ENCODE measurements at regions not wholly inside any gene's neighbourhood (a gene's known extent, or its start where the extent isn't known, plus 50 kb on each side); places are given as distances from the start of the nearest gene placed in this dataset.

DNA sequence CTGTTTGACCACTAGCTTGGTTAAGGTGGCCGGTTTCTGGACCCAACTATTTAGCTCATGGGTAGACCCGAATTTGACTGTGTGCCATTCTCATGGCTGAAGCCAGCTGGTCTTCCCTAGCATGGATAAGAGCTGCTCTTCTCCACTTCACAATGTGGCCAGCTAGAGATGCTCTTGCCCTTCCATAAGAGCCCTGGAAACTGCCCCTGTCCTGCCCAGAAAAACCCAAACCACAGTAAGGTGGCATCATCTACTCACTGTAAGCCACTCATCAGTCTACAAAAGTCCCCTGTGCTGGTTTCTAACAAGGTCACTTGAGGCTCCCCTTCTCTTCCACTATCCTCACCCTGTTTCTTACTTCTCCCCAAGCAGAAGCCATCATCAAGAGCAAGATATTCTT lies 165.1 kb downstream of the HS3ST2 start:
- Histone ChIP-seq H3K36me3 (ENCODE audit: control insufficient read depth, insufficient read depth, low read length) (no peaks in the 10 kb centered on the region), H3K27ac (ENCODE audit: insufficient read depth, low read length, poor library complexity, severe bottlenecking) (no peak overlapping the region), H3K9me3 (ENCODE audit: control insufficient read depth in 2 of 2, low read length in 2 of 2) (peaks cover 15 to 17% of the 10 kb centered on the region in 2 experiments), H3K27me3 (ENCODE audit: control insufficient read depth, insufficient read depth, low read length) (no peaks in the 10 kb centered on the region), H3K4me3 (ENCODE audit: low read depth, low read length) (no peak overlapping the region), H3K4me1 (ENCODE audit: control insufficient read depth, insufficient read depth, low read length, poor library complexity, severe bottlenecking) (no peaks in the 10 kb centered on the region)
- ATAC-seq (ENCODE audit: low read depth in 2 of 2) (no peak), DNase-seq (no peak)
- Mint-ChIP-seq H3K27ac (no peak overlapping the region), H3K27me3 (no peaks in the 10 kb centered on the region), H3K4me3 (no peak overlapping the region), H3K4me1 (no peaks in the 10 kb centered on the region), H3K36me3 (no peaks in the 10 kb centered on the region), H3K9me3 (peaks cover 0 to 18% (median 6%) of the 10 kb centered on the region in 7 donors)

DNA sequence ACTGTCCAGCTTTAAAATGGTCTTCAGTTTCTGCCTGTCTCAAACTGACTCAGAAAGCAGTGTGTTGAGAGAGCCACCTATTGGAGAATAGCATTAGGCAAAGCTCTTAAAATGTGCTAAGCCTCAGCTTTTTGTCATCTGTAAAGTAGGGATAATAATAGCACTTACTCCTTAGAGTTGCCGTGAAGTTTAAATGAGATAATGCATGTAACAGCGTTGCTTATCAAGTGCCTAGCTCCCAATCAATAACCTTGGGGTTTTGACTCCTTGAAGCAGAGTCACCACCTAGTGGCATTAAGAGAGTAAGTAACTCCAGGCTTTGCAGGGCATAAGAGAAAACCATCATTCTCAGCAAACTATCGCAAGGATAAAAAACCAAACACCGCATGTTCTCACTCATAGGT lies 163.3 kb downstream of the HS3ST2 start:
- ATAC-seq (ENCODE audit: low read depth in 2 of 2) (no peak), DNase-seq (no peak)
- Histone ChIP-seq H3K4me3 (ENCODE audit: low read depth, low read length) (no peak overlapping the region), H3K27me3 (ENCODE audit: control insufficient read depth, insufficient read depth, low read length) (peaks cover 3% of the 10 kb centered on the region), H3K36me3 (ENCODE audit: control insufficient read depth, insufficient read depth, low read length) (no peaks in the 10 kb centered on the region), H3K4me1 (ENCODE audit: control insufficient read depth, insufficient read depth, low read length, poor library complexity, severe bottlenecking) (no peaks in the 10 kb centered on the region), H3K27ac (ENCODE audit: insufficient read depth, low read length, poor library complexity, severe bottlenecking) (no peak overlapping the region), H3K9me3 (ENCODE audit: control insufficient read depth in 2 of 2, low read length in 2 of 2) (peaks cover under 1 to 2% of the 10 kb centered on the region in 2 experiments)
- peaks cover 0 to 9% (median 2%) of the 10 kb centered on the region in 7 donors for H3K9me3 Mint-ChIP-seq
- H3K27ac Mint-ChIP-seq: no peak overlapping the region
- no peak overlapping the region for H3K4me3 Mint-ChIP-seq
- no peaks in the 10 kb centered on the region for H3K36me3 Mint-ChIP-seq
- no peaks in the 10 kb centered on the region for H3K4me1 Mint-ChIP-seq
- H3K27me3 Mint-ChIP-seq: peaks cover 9% of the 10 kb centered on the region

DNA sequence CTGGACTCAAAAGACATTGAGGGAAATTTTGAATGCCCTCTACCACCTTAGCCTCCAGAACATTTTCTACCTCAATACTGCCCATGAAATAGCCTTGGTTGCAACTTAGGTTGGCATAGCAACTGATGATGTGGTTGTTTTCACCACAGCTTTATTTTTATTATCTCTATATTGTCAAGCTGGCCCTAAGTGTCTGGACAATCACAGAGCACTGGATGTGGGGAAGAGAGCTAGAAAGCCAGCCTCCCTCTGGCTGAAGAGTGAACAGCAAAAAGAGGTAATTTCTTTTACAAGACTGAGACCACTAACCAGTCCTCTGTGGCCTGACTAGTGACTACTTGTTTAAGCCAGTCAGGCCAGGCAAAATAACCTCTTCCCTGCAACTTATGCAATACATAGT lies 159.6 kb downstream of the HS3ST2 start:
- H3K9me3 Mint-ChIP-seq: peaks cover 0 to 1% (median 0%) of the 10 kb centered on the region in 7 donors
- no peaks in the 10 kb centered on the region for H3K36me3 ChIP-seq (ENCODE audit: control insufficient read depth, insufficient read depth, low read length)
- H3K27me3 Mint-ChIP-seq: peaks cover 20% of the 10 kb centered on the region
- no peaks in the 10 kb centered on the region for H3K4me1 ChIP-seq (ENCODE audit: control insufficient read depth, insufficient read depth, low read length, poor library complexity, severe bottlenecking)
- H3K4me3 Mint-ChIP-seq: no peak overlapping the region
- no peaks in the 10 kb centered on the region for H3K4me1 Mint-ChIP-seq
- H3K27ac Mint-ChIP-seq: no peak overlapping the region
- H3K4me3 ChIP-seq (ENCODE audit: low read depth, low read length): no peak overlapping the region
- no peak overlapping the region for H3K27ac ChIP-seq (ENCODE audit: insufficient read depth, low read length, poor library complexity, severe bottlenecking)
- DNase-seq (no peak), ATAC-seq (ENCODE audit: low read depth in 2 of 2) (no peak)
- H3K9me3 ChIP-seq (ENCODE audit: control insufficient read depth in 2 of 2, low read length in 2 of 2): no peaks in the 10 kb centered on the region
- H3K27me3 ChIP-seq (ENCODE audit: control insufficient read depth, insufficient read depth, low read length): peaks cover 3% of the 10 kb centered on the region
- H3K36me3 Mint-ChIP-seq: no peaks in the 10 kb centered on the region

DNA sequence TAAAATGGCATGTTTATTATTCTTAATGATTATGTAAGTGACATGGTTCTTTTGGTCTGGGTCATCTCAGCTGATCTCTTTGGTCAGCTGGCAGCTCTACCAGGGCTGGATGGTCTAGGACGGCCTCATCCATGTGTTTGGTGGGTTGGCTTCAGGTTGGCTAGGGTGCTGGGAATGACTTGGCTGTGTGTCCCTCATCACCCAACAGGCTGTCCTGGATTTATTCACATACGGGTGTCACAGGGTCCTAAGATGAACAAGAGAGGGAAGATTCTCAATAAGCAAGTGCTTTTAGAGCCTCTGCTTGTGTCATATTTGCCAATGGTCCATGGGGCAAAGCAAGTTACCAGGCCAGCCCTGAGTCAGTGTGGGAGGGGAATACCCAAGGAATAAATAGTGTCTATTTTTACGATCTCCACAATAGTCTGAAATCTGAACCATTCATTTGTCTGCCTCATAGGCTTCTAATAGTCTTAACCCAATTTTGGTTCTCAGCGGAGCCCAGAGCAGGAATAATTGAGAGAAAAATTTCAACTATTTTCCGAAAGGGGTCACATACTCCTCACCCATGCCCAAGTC lies 157.5 kb downstream of the HS3ST2 start:
- H3K27ac ChIP-seq (ENCODE audit: insufficient read depth, low read length, poor library complexity, severe bottlenecking): no peak overlapping the region
- no peaks in the 10 kb centered on the region for H3K4me1 Mint-ChIP-seq

DNA sequence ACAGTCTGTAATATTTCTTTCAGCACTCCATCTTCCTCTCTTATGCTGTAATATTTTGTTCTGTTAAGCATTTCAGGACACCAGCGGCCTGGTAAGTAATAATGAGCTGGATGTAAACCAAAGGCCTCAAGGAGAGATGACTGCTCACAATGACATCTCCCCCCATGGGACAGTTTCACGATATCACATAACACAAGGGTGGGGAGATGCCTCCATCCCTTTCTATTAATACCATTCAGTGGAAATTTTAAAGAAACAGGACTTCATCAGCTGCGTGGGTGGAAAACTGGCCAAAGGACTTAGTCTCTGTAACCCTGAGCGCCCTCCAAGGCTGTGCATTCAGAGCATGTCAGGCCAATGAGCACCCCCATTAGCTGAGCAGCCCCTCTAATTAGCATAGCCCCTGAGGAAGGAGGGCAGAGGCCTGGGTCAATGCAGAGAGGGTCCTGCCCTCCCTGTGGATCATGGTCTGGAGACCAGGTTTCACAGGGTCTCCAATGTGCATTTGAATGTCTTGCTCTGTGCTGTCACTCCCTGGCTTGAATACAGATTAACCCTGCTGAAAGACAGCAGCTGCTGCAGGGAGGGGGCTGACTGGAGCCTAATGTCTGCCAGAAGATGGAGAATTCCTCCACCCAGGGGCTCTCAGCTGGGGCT lies 156.4 kb downstream of the HS3ST2 start:
- no peaks in the 10 kb centered on the region for H3K4me1 Mint-ChIP-seq
- H3K36me3 Mint-ChIP-seq: no peaks in the 10 kb centered on the region
- H3K9me3 ChIP-seq (ENCODE audit: control insufficient read depth in 2 of 2, low read length in 2 of 2): no peaks in the 10 kb centered on the region
- DNase-seq: no peak
- H3K27ac Mint-ChIP-seq: no peak overlapping the region
- peaks cover 3% of the 10 kb centered on the region for H3K27me3 ChIP-seq (ENCODE audit: control insufficient read depth, insufficient read depth, low read length)
- H3K4me3 ChIP-seq (ENCODE audit: low read depth, low read length): no peak overlapping the region
- H3K27ac ChIP-seq (ENCODE audit: insufficient read depth, low read length, poor library complexity, severe bottlenecking): no peak overlapping the region
- H3K4me1 ChIP-seq (ENCODE audit: control insufficient read depth, insufficient read depth, low read length, poor library complexity, severe bottlenecking): no peaks in the 10 kb centered on the region
- H3K36me3 ChIP-seq (ENCODE audit: control insufficient read depth, insufficient read depth, low read length): no peaks in the 10 kb centered on the region
- ATAC-seq (ENCODE audit: low read depth in 2 of 2): no peak
- peaks cover 0 to 1% (median 0%) of the 10 kb centered on the region in 7 donors for H3K9me3 Mint-ChIP-seq
- H3K27me3 Mint-ChIP-seq: peaks cover 25% of the 10 kb centered on the region
- no peak overlapping the region for H3K4me3 Mint-ChIP-seq

More for the DNA sequence above, 157.5 kb downstream of the HS3ST2 start:
- no peaks in the 10 kb centered on the region for H3K9me3 ChIP-seq (ENCODE audit: control insufficient read depth in 2 of 2, low read length in 2 of 2)
- Mint-ChIP-seq H3K27me3 (peaks cover 24% of the 10 kb centered on the region), H3K4me3 (no peak overlapping the region), H3K27ac (no peak overlapping the region), H3K36me3 (no peaks in the 10 kb centered on the region), H3K9me3 (peaks cover 0 to 1% (median 0%) of the 10 kb centered on the region in 7 donors)
- ATAC-seq (ENCODE audit: low read depth in 2 of 2) (no peak), DNase-seq (no peak)
- H3K27me3 ChIP-seq (ENCODE audit: control insufficient read depth, insufficient read depth, low read length): peaks cover 3% of the 10 kb centered on the region
- H3K4me3 ChIP-seq (ENCODE audit: low read depth, low read length): no peak overlapping the region
- H3K4me1 ChIP-seq (ENCODE audit: control insufficient read depth, insufficient read depth, low read length, poor library complexity, severe bottlenecking): no peaks in the 10 kb centered on the region
- no peaks in the 10 kb centered on the region for H3K36me3 ChIP-seq (ENCODE audit: control insufficient read depth, insufficient read depth, low read length)

DNA sequence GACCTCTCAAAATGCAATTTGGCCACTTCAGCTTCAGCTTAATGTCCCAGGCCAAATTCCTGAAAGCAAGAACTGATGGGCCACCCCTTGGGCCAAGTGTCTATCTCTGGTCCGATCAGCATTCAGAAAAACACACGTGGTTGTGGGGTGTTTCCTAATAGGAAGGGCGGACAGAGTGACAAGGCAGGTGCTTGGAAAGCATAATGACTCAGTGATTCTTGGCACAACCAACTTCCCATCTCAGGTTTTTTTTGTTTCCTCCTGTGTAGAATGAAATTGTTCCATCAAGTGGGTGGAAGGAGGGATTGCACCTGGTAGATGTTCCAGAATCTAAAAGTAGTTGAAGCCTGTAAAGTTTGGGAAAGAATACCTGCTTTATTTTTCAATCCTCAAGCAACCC lies 155.6 kb downstream of the HS3ST2 start:
- H3K4me3 Mint-ChIP-seq: no peak overlapping the region
- ATAC-seq (ENCODE audit: low read depth in 2 of 2): no peak
- H3K36me3 ChIP-seq (ENCODE audit: control insufficient read depth, insufficient read depth, low read length): no peaks in the 10 kb centered on the region
- no peak overlapping the region for H3K4me3 ChIP-seq (ENCODE audit: low read depth, low read length)
- H3K4me1 ChIP-seq (ENCODE audit: control insufficient read depth, insufficient read depth, low read length, poor library complexity, severe bottlenecking): no peaks in the 10 kb centered on the region
- peaks cover 3% of the 10 kb centered on the region for H3K27me3 ChIP-seq (ENCODE audit: control insufficient read depth, insufficient read depth, low read length)
- no peak overlapping the region for H3K27ac Mint-ChIP-seq
- H3K27me3 Mint-ChIP-seq: peaks cover 25% of the 10 kb centered on the region
- DNase-seq: no peak
- H3K27ac ChIP-seq (ENCODE audit: insufficient read depth, low read length, poor library complexity, severe bottlenecking): no peak overlapping the region
- no peaks in the 10 kb centered on the region for H3K9me3 ChIP-seq (ENCODE audit: control insufficient read depth in 2 of 2, low read length in 2 of 2)
- no peaks in the 10 kb centered on the region for H3K4me1 Mint-ChIP-seq
- H3K9me3 Mint-ChIP-seq: peaks cover 0 to 1% (median 0%) of the 10 kb centered on the region in 7 donors
- no peaks in the 10 kb centered on the region for H3K36me3 Mint-ChIP-seq

DNA sequence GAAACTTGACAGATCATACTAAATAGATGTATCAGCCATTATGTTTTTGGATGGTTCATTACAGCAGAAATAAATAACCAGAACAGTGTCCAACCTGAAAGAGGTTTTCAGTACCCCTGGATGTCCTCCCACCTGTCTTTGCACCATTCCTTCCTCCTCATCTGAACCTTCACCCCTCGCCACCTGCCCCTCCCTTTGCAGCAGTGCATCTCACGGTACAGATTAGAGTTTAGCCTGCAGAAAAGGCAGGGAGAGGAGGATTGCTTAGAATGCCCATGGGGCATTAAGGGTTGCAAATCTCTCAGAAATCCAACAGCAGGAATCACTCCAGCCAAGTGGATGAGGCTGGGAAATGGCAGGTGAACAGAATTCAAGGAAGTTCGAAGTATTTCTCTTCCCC lies 155.0 kb downstream of the HS3ST2 start:
- H3K4me3 Mint-ChIP-seq: no peak overlapping the region
- peaks cover 25% of the 10 kb centered on the region for H3K27me3 Mint-ChIP-seq
- no peak overlapping the region for H3K27ac Mint-ChIP-seq
- no peaks in the 10 kb centered on the region for H3K4me1 Mint-ChIP-seq
- H3K9me3 Mint-ChIP-seq: peaks cover 0 to 1% (median 0%) of the 10 kb centered on the region in 7 donors
- no peak for ATAC-seq (ENCODE audit: low read depth in 2 of 2)
- DNase-seq: no peak
- Histone ChIP-seq H3K27me3 (ENCODE audit: control insufficient read depth, insufficient read depth, low read length) (peaks cover 3% of the 10 kb centered on the region), H3K9me3 (ENCODE audit: control insufficient read depth in 2 of 2, low read length in 2 of 2) (no peaks in the 10 kb centered on the region), H3K4me1 (ENCODE audit: control insufficient read depth, insufficient read depth, low read length, poor library complexity, severe bottlenecking) (no peaks in the 10 kb centered on the region), H3K4me3 (ENCODE audit: low read depth, low read length) (no peak overlapping the region), H3K27ac (ENCODE audit: insufficient read depth, low read length, poor library complexity, severe bottlenecking) (no peak overlapping the region), H3K36me3 (ENCODE audit: control insufficient read depth, insufficient read depth, low read length) (no peaks in the 10 kb centered on the region)
- H3K36me3 Mint-ChIP-seq: no peaks in the 10 kb centered on the region

DNA sequence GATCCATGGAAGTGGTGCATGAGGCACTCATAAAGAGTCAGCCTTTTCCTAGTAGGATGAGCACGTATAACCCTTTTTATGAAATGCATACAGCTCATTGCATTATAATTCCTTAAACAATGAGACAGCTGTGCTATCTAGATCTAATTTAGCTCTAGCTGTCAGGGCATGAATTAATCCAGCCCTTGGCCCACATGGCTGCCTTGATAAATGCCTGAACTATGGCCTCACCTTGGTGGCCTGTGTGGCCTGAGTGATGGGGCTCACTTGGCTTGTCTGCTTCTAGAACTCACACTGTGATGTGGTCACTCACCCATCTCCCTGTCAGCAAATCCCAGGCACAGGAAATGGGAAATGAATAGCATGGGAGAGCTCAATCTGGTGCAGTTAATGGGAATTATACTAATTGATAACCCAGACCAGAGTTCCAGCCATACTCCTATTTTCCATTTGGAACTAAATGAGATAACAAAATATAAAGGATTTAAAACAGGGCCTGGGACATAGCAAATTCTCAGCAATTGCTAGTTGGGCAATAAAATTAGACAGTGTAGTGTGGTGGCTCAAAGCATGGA lies 153.6 kb downstream of the HS3ST2 start:
- no peak overlapping the region for H3K27ac Mint-ChIP-seq

More for the DNA sequence above, 153.6 kb downstream of the HS3ST2 start:
- Mint-ChIP-seq H3K4me1 (no peaks in the 10 kb centered on the region), H3K27me3 (peaks cover 18% of the 10 kb centered on the region), H3K4me3 (no peak overlapping the region), H3K9me3 (peaks cover 0 to 1% (median 0%) of the 10 kb centered on the region in 7 donors), H3K36me3 (no peaks in the 10 kb centered on the region)
- DNase-seq: no peak
- no peaks in the 10 kb centered on the region for H3K27me3 ChIP-seq (ENCODE audit: control insufficient read depth, insufficient read depth, low read length)
- no peak overlapping the region for H3K27ac ChIP-seq (ENCODE audit: insufficient read depth, low read length, poor library complexity, severe bottlenecking)
- H3K36me3 ChIP-seq (ENCODE audit: control insufficient read depth, insufficient read depth, low read length): no peaks in the 10 kb centered on the region
- no peak for ATAC-seq (ENCODE audit: low read depth in 2 of 2)
- H3K9me3 ChIP-seq (ENCODE audit: control insufficient read depth in 2 of 2, low read length in 2 of 2): no peaks in the 10 kb centered on the region
- H3K4me1 ChIP-seq (ENCODE audit: control insufficient read depth, insufficient read depth, low read length, poor library complexity, severe bottlenecking): no peaks in the 10 kb centered on the region
- no peak overlapping the region for H3K4me3 ChIP-seq (ENCODE audit: low read depth, low read length)
